ENCODE measurements at regions not wholly inside any gene's neighbourhood (a gene's known extent, or its start where the extent isn't known, plus 50 kb on each side); places are given as distances from the start of the nearest gene placed in this dataset.

- TF ChIP-seq E2F8 (IDR thresholded peaks at IDR 0.05; ENCODE audit: low read depth, partially characterized antibody) = no peak
- TF ChIP-seq PRDM15 (CRISPR knock-in tag; IDR thresholded peaks at IDR 0.05) = no peak
- no peak for TF ChIP-seq TCF12 (IDR thresholded peaks at IDR 0.05; ENCODE audit: low read depth, low read length)
- no peak for TF ChIP-seq NBN (IDR thresholded peaks at IDR 0.05)
- no peak for TF ChIP-seq ZBTB4 (CRISPR knock-in tag; IDR thresholded peaks at IDR 0.05)
- no peak for TF ChIP-seq ESRRA (IDR thresholded peaks at IDR 0.05; ENCODE audit: low read length)
- TF ChIP-seq TBL1XR1 (IDR thresholded peaks at IDR 0.05; ENCODE audit: low read depth, low read length) = no peak
- no peak for TF ChIP-seq USF1 (IDR thresholded peaks at IDR 0.05; ENCODE audit: borderline replicate concordance, extremely low read length, insufficient read depth, low read depth, low read length)
- TF ChIP-seq CEBPB (IDR thresholded peaks at IDR 0.05; ENCODE audit: borderline replicate concordance in 1 of 2, low read depth in 2 of 2, low read length in 2 of 2) = no peak
Observed at GRCh38 chr20:55755861-55756260, 249.5 kb downstream of the CBLN4 start (continued).

Measured in GM12878 (cell line).